Skeletal muscle tissue (tissue), 4 donors: ENCODE measurements at regions not wholly inside any gene's neighbourhood (a gene's known extent, or its start where the extent isn't known, plus 50 kb on each side); places are given as distances from the start of the nearest gene placed in this dataset. TPM values are rescaled to one million over a fixed set of nuclear protein-coding genes. Genes with fewer than 3 reads are reported as not detected.

Source experiments
- H3K27ac ChIP-seq: one replicate; pipeline ENCODE4 v1.7.0; 2013; ENCODE audit warnings: mild to moderate bottlenecking, low read depth, low read length, inconsistent platforms
- H3K27me3 ChIP-seq, 3 donors: one replicate each; pipeline ENCODE4 v1.7.0; 2013; ENCODE audit warnings: low read length in 3 of 3; ENCODE audit not compliant: control insufficient read depth in 3 of 3, insufficient read depth in 3 of 3
- H3K36me3 ChIP-seq, 3 donors: one replicate each; pipeline ENCODE4 v1.7.0; 2013; ENCODE audit warnings: low read length in 3 of 3; ENCODE audit not compliant: control insufficient read depth in 3 of 3, insufficient read depth in 3 of 3
- H3K4me1 ChIP-seq, 3 donors: one replicate each; pipeline ENCODE4 v1.7.0; 2013; ENCODE audit warnings: low read length in 3 of 3, mild to moderate bottlenecking in 3 of 3; ENCODE audit not compliant: control insufficient read depth in 3 of 3, insufficient read depth in 3 of 3
- H3K4me3 ChIP-seq, 3 donors: one replicate each; pipeline ENCODE4 v1.7.0; 2013; ENCODE audit warnings: low read length in 3 of 3
- H3K9ac ChIP-seq, 3 donors: one replicate each; pipeline ENCODE4 v1.7.0; 2013; ENCODE audit warnings: low read length in 3 of 3, mild to moderate bottlenecking in 3 of 3, moderate library complexity in 2 of 3, low read depth in 1 of 3
- H3K9me3 ChIP-seq, 3 donors: one replicate each; pipeline ENCODE4 v1.7.0; 2013; ENCODE audit warnings: low read length in 3 of 3; ENCODE audit not compliant: control insufficient read depth in 3 of 3
- small RNA-seq: library from RNA; depleted of rRNA; stranded (forward); fragments of <200 nt; gene quantifications from one replicate; pipeline ENCODE3, GENCODE V24; 2014
- donor health status: Osteomylitis.

GRCh38 chr5:121762426-121762825, 89.3 kb upstream of the FTMT start:
- Histone ChIP-seq H3K27ac (no peak overlapping the region), H3K9me3 (no peaks in the 10 kb centered on the region), H3K9ac (no peak overlapping the region), H3K4me3 (no peak overlapping the region), H3K4me1 (no peaks in the 10 kb centered on the region), H3K36me3 (no peaks in the 10 kb centered on the region), H3K27me3 (no peaks in the 10 kb centered on the region)

GRCh38 chr5:121763665-121764064, 88.0 kb upstream of the FTMT start:
- no peaks in the 10 kb centered on the region for H3K36me3 ChIP-seq
- H3K27ac ChIP-seq = no peak overlapping the region
- H3K4me1 ChIP-seq = no peaks in the 10 kb centered on the region
- H3K9ac ChIP-seq = no peak overlapping the region
- H3K27me3 ChIP-seq = no peaks in the 10 kb centered on the region
- H3K4me3 ChIP-seq = no peak overlapping the region
- no peaks in the 10 kb centered on the region for H3K9me3 ChIP-seq

GRCh38 chr5:121780406-121780805, 71.3 kb upstream of the FTMT start:
- Histone ChIP-seq H3K4me3 (no peak overlapping the region), H3K27ac (no peak overlapping the region), H3K9me3 (no peaks in the 10 kb centered on the region), H3K27me3 (no peaks in the 10 kb centered on the region), H3K4me1 (no peaks in the 10 kb centered on the region), H3K9ac (no peak overlapping the region), H3K36me3 (no peaks in the 10 kb centered on the region)

GRCh38 chr5:121783700-121784099, 68.0 kb upstream of the FTMT start:
- H3K36me3 ChIP-seq = no peaks in the 10 kb centered on the region
- H3K27me3 ChIP-seq = no peaks in the 10 kb centered on the region
- no peaks in the 10 kb centered on the region for H3K4me1 ChIP-seq
- H3K4me3 ChIP-seq = no peak overlapping the region
- no peaks in the 10 kb centered on the region for H3K9me3 ChIP-seq
- no peak overlapping the region for H3K9ac ChIP-seq
- H3K27ac ChIP-seq = no peak overlapping the region

- Histone ChIP-seq H3K9ac (no peak overlapping the region), H3K36me3 (no peaks in the 10 kb centered on the region), H3K27me3 (no peaks in the 10 kb centered on the region), H3K4me3 (no peak overlapping the region), H3K4me1 (no peaks in the 10 kb centered on the region), H3K27ac (no peak overlapping the region), H3K9me3 (no peaks in the 10 kb centered on the region)
These were observed 57.9 kb upstream of the FTMT start for GRCh38 chr5:121793791-121794190.

- Histone ChIP-seq H3K4me1 (no peaks in the 10 kb centered on the region), H3K27me3 (no peaks in the 10 kb centered on the region), H3K36me3 (no peaks in the 10 kb centered on the region), H3K4me3 (no peak overlapping the region), H3K27ac (no peak overlapping the region), H3K9ac (no peak overlapping the region), H3K9me3 (no peaks in the 10 kb centered on the region)
These were observed 56.2 kb upstream of the FTMT start for GRCh38 chr5:121795511-121795910.

GRCh38 chr5:121797681-121798518, 53.8 kb upstream of the FTMT start:
- H3K4me3 ChIP-seq = no peak overlapping the region
- H3K9me3 ChIP-seq = no peaks in the 10 kb centered on the region
- no peak overlapping the region for H3K9ac ChIP-seq
- H3K4me1 ChIP-seq = no peaks in the 10 kb centered on the region
- H3K27me3 ChIP-seq = no peaks in the 10 kb centered on the region
- H3K27ac ChIP-seq = no peak overlapping the region
- no peaks in the 10 kb centered on the region for H3K36me3 ChIP-seq

Small RNA genes lying in the stretch of these regions (small RNA-seq; reads per million reads assigned to genes)
- not detected for gene AC010350.1
